ENCODE measurements at regions not wholly inside any gene's neighbourhood (a gene's known extent, or its start where the extent isn't known, plus 50 kb on each side); places are given as distances from the start of the nearest gene placed in this dataset.

- TF ChIP-seq PBX3 (IDR thresholded peaks at IDR 0.05) (no peak), FOXM1 (IDR thresholded peaks at IDR 0.05; ENCODE audit: low read depth) (no peak), MXI1 (IDR thresholded peaks at IDR 0.05; ENCODE audit: low read depth, low read length) (no peak)
Measured at GRCh38 chr11:8766043-8766987, 83.7 kb downstream of the RPL27A start (continued).

GRCh38 chr11:8766988-8767374 is 84.4 kb downstream of the RPL27A start:
- no peaks in the 10 kb centered on the region for H4K20me1 ChIP-seq (ENCODE audit: insufficient read depth)
- no peak for TF ChIP-seq TCF12 (IDR thresholded peaks at IDR 0.05)
- no peak for TF ChIP-seq MAX (IDR thresholded peaks at IDR 0.05; ENCODE audit: low read depth)
- TF ChIP-seq RCOR1 (IDR thresholded peaks at IDR 0.05; ENCODE audit: low read length) = no peak
- TF ChIP-seq RFX5 (IDR thresholded peaks at IDR 0.05; ENCODE audit: low read length) = no peak
- no peak for TF ChIP-seq MEF2A (IDR thresholded peaks at IDR 0.05; ENCODE audit: borderline replicate concordance, low read depth)
- TF ChIP-seq ELF1 (IDR thresholded peaks at IDR 0.05) = no peak
- TF ChIP-seq USF2 (IDR thresholded peaks at IDR 0.05; ENCODE audit: borderline replicate concordance, low read depth, low read length) = no peak
- TF ChIP-seq GABPA (IDR thresholded peaks at IDR 0.05; ENCODE audit: low read depth) = no peak
- no peak for TF ChIP-seq TAF1 (IDR thresholded peaks at IDR 0.05; ENCODE audit: borderline replicate concordance, low read depth, low read length)
- TF ChIP-seq IRF3 (IDR thresholded peaks at IDR 0.05; ENCODE audit: low read depth, low read length) = no peak
- H3K9me3 ChIP-seq = no peaks in the 10 kb centered on the region
- H3F3A ChIP-seq (replicated peaks; ENCODE audit: insufficient read depth) = peaks cover 40% of the 10 kb centered on the region
- CTCF ChIA-PET = no interaction called here
- no peaks in the 10 kb centered on the region for H3K27me3 ChIP-seq (ENCODE audit: insufficient read depth)
- H3K27ac ChIP-seq (ENCODE audit: low read depth in 2 of 2, low read length in 1 of 2) = peak overlapping the region; percentile 43 to 85; a peak in 3 of 4 replicates
- no peak overlapping the region for H3K4me3 ChIP-seq (ENCODE audit: low read depth in 2 of 2, low read length in 1 of 2)
- WGBS (ENCODE audit: low lambda C conversion rate) = 90% methylated on average over 7 of the region's 7 CpGs
- no peak for DNase-seq
- peaks cover 2 to 49% of the 10 kb centered on the region in 2 experiments; a peak in 3 of 4 replicates for H3K4me1 ChIP-seq (ENCODE audit: control insufficient read depth in 1 of 2, insufficient read depth in 2 of 2, low read depth in 1 of 2, low read length in 1 of 2)
- H3K9ac ChIP-seq = peak overlapping the region; percentile 47; the same call in 1 of the 2 replicates
- H3K36me3 ChIP-seq (replicated peaks in 1 of 2; ENCODE audit: control insufficient read depth in 1 of 2, insufficient read depth in 2 of 2, low read length in 1 of 2) = peaks cover 0 to 6% of the 10 kb centered on the region in 2 experiments
- no peaks in the 10 kb centered on the region for H3K9me2 ChIP-seq
- no peak overlapping the region for H2AFZ ChIP-seq (ENCODE audit: low read depth)
- peak overlapping the region; percentile 46 for H3K4me2 ChIP-seq
- POLR2A ChIA-PET = no interaction called here
- peaks cover 49% of the 10 kb centered on the region for H3K79me2 ChIP-seq (ENCODE audit: insufficient read depth)
